GM12875 (cell line): ENCODE measurements at regions not wholly inside any gene's neighbourhood (a gene's known extent, or its start where the extent isn't known, plus 50 kb on each side); places are given as distances from the start of the nearest gene placed in this dataset.

Source experiments
- H3K4me3 ChIP-seq: one replicate; pipeline ENCODE4 v1.5.1; 2011; ENCODE audit warnings: low read depth, low read length, control low read depth
- CTCF ChIP-seq: IDR thresholded peaks from 2 replicates; pipeline ENCODE4 v1.5.1; 2011; ENCODE audit warnings: low read depth, mild to moderate bottlenecking, control low read depth, inconsistent platforms, low read length, moderate library complexity, borderline replicate concordance; ENCODE audit not compliant: insufficient read depth

DNA sequence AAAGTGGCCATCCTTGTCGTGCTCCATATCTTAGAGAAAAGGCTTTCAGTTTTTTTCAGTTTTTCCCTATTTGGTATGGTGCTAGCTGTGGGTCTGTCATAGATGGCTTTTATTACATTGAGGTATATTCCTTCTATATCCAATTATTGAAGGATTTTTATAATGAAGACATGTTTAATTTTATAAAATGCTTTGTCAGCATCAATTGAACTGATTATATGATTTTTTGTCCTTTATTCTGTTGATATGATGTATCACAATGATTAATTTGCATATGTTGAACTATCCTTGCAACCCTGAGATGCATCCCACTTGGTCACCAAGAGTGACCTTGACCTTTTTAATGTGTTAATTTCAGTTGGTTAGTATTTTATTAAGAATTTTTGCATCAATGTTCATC, 55.1 kb upstream of the VGLL2 start:
- no peak overlapping the region for H3K4me3 ChIP-seq
- TF ChIP-seq CTCF = no peak

- H3K4me3 ChIP-seq = no peak overlapping the region
- no peak for TF ChIP-seq CTCF
Observed at GRCh38 chr6:117215353-117216090, 49.8 kb upstream of the VGLL2 start.
